Thyroid gland (tissue), 4 donors: ENCODE measurements at regions not wholly inside any gene's neighbourhood (a gene's known extent, or its start where the extent isn't known, plus 50 kb on each side); places are given as distances from the start of the nearest gene placed in this dataset.

Experiments
- DNase-seq, 2 donors: peaks; one replicate each; pipeline ENCODE4 v3.0.0-alpha.2; 2019
- H3K27ac ChIP-seq, 3 donors: fragments of 200-600 bp; sonication (generic); 1 replicate in 2 of 3; 2 replicates in 1 of 3; pipeline ENCODE4 v1.5.1; 2016 to 2019; ENCODE audit warnings: mild to moderate bottlenecking in 1 of 3, moderate library complexity in 1 of 3
- H3K27me3 ChIP-seq: fragments of 200-600 bp; sonication (generic); one replicate; pipeline ENCODE4 v1.5.1; 2019
- H3K36me3 ChIP-seq, 2 donors: fragments of 200-600 bp; sonication (generic); one replicate each; pipeline ENCODE4 v1.5.1; 2016 to 2019
- H3K4me1 ChIP-seq, 2 donors: fragments of 200-600 bp; sonication (generic); one replicate each; pipeline ENCODE4 v1.5.1; 2017 to 2019
- H3K4me3 ChIP-seq, 3 donors: fragments of 200-600 bp; sonication (generic); replicated peaks in 1 of 3; 1 replicate in 2 of 3; 2 replicates in 1 of 3; pipeline ENCODE4 v1.5.1; 2016; ENCODE audit warnings: mild to moderate bottlenecking in 1 of 3
- H3K9me3 ChIP-seq: fragments of 200-600 bp; sonication (generic); one replicate; pipeline ENCODE4 v1.5.1; 2017
- CTCF ChIP-seq, 6 experiments: fragments of 200-600 bp in 3 of 6; fragments of 450-650 bp in 3 of 6; sonication (generic) in 3 of 6; IDR thresholded peaks; one replicate each; pipeline ENCODE4 v1.5.1; 2016 to 2019; ENCODE audit warnings: antibody characterized with exemption in 6 of 6, mild to moderate bottlenecking in 2 of 6, inconsistent platforms in 1 of 6, moderate library complexity in 1 of 6
- POLR2A ChIP-seq, 2 donors: fragments of 450-650 bp; IDR thresholded peaks; one replicate each; pipeline ENCODE4 v1.6.1; 2017; ENCODE audit warnings: antibody characterized with exemption in 2 of 2, mild to moderate bottlenecking in 2 of 2, moderate library complexity in 1 of 2
- WGBS, 2 donors: methylation state at CpG; one replicate each; pipeline ENCODE4 v1.1.5; 2017; 5-methylcytosine and 5-hydroxymethylcytosine counted together
- intact Hi-C: fragments of 100-400 bp; cut with DNase I; formaldehyde crosslinking; loops from one replicate; pipeline ENCODE4 v1.15.1; 2023

DNA sequence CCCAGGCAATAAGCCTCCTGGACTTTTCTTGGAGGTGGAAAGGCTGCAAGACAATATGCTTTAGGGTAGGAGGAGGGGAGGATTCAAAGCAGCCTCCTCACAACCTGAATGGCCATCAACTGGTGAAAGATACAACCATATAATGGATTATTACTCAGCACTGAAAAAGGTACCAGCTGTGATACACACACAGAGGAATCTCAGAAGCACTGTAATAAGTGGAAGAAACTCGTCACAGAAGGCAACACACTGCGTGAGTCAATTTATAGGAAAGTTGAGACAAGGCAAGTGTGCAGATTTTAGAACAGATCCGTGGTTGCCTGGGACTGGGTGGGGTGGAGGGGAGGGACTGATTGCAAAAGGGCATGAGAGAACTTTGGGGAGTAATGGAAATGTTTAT is 64.9 kb upstream of the ZBTB40 start:
- Histone ChIP-seq H3K4me3 (no peak overlapping the region), H3K9me3 (no peaks in the 10 kb centered on the region), H3K27ac (no peak overlapping the region), H3K27me3 (no peaks in the 10 kb centered on the region), H3K4me1 (peaks cover 0 to 7% of the 10 kb centered on the region in 2 donors), H3K36me3 (no peaks in the 10 kb centered on the region)
- intact Hi-C loops = no loop called here
- DNase-seq = no peak
- no peak for TF ChIP-seq POLR2A (IDR thresholded peaks at IDR 0.05)
- no peak for TF ChIP-seq CTCF (IDR thresholded peaks at IDR 0.05)
- WGBS, 2 donors = 88 to 91% methylated on average over 3 of the region's 3 CpGs

DNA sequence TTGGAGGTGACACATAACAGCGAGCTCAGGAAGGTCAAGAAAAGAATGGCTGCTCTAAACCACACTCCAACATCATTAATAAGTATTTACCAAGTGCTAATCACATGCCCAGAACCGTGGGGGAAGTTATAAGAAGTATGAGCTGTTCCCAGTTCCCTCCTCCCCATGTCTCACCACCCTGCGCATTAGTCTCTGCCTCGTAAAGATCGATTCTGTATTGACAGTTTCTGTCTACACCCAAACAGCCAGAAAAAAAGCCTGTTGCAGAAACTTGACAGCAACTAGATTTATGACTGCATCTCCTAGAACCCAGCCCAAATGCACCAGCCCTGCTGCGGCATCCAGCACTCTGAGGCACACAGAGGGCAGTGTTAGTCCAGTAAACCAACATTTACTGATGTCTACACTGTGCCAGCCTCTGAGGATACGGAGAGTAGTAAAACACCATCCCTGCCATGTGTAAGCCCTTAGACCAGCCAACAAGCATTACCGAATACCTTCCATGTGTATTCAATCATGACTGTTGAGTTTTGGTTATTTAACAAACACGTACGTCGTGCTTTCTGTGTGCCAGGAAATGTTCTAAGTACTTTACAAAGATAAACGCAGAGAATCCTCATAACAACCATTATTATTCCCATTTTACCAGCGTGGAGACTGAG is 63.6 kb upstream of the ZBTB40 start:
- Histone ChIP-seq H3K4me1 (peaks cover 0 to 7% of the 10 kb centered on the region in 2 donors), H3K27me3 (no peaks in the 10 kb centered on the region), H3K36me3 (no peaks in the 10 kb centered on the region), H3K4me3 (no peak overlapping the region), H3K9me3 (no peaks in the 10 kb centered on the region), H3K27ac (no peak overlapping the region)
- DNase-seq = no peak
- 48 to 53% methylated on average over 13 of the region's 13 CpGs for WGBS, 2 donors
- intact Hi-C loops = no loop called here
- TF ChIP-seq POLR2A (IDR thresholded peaks at IDR 0.05) (no peak), CTCF (IDR thresholded peaks at IDR 0.05) (peak in 1 of 6 experiments; percentile 25)

DNA sequence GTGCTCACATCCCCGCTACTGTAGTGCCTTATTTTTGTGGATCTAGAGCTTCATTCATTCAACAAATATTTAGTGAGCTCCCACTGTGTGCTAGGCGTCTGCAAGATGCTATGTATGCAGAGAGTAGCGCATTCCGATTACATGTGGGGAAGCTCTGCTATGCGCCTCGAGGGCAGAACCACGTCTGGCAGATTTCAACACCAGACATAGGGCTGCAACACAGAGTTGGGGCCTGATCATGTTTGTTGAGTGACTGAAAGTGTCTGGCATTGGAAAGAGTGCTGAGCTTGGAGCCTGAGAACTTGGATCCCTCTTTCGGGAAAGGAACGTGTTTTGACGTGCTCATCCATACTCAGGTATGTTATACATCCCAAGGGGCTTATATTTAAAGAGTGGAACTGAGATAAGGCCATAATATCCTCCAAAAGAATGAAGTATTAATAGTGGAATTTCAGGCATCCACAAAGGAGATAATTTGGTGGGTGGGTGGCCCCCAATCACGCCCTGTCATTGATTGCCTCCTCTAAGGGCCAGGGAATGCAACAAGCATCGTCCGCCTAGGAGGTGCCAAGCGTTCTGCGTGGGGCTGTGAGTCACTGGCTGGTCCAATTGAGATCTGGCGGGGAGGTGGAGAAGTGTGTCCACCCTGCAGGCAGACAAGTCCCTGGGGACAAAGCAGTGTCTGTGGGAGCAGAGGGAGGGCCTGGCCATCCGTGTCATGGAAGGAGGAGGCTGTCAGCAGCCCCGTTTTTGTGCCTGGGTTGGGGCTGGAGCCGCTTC is 62.8 kb upstream of the ZBTB40 start:
- Histone ChIP-seq H3K4me1 (peaks cover 0 to 7% of the 10 kb centered on the region in 2 donors), H3K27ac (no peak overlapping the region), H3K27me3 (no peaks in the 10 kb centered on the region), H3K36me3 (no peaks in the 10 kb centered on the region), H3K9me3 (no peaks in the 10 kb centered on the region), H3K4me3 (no peak overlapping the region)
- TF ChIP-seq POLR2A (IDR thresholded peaks at IDR 0.05) (no peak), CTCF (IDR thresholded peaks at IDR 0.05) (no peak)
- intact Hi-C loops = no loop called here
- DNase-seq = no peak
- 80 to 81% methylated on average over 16 to 17 of the region's 19 CpGs for WGBS, 2 donors

- TF ChIP-seq CTCF (IDR thresholded peaks at IDR 0.05) (no peak), POLR2A (IDR thresholded peaks at IDR 0.05) (no peak)
- Histone ChIP-seq H3K27me3 (no peaks in the 10 kb centered on the region), H3K9me3 (no peaks in the 10 kb centered on the region), H3K27ac (no peak overlapping the region), H3K4me1 (peaks cover 0 to 4% of the 10 kb centered on the region in 2 donors), H3K36me3 (no peaks in the 10 kb centered on the region), H3K4me3 (no peak overlapping the region)
- no peak for DNase-seq
- intact Hi-C loops = no loop called here
- WGBS, 2 donors = 91% methylated on average over 6 of the region's 6 CpGs
Observed at GRCh38 chr1:22393587-22393986, 58.1 kb upstream of the ZBTB40 start.
